ENCODE measurements at regions not wholly inside any gene's neighbourhood (a gene's known extent, or its start where the extent isn't known, plus 50 kb on each side); places are given as distances from the start of the nearest gene placed in this dataset.

GRCh38 chr19:30924069-30924636 is 425.1 kb downstream of the TSHZ3 start:
- TF ChIP-seq POLR2A (IDR thresholded peaks at IDR 0.05) (no peak), CTCF (IDR thresholded peaks at IDR 0.05) (no peak), EP300 (IDR thresholded peaks at IDR 0.05) (no peak), POLR2AphosphoS5 (IDR thresholded peaks at IDR 0.05) (no peak)
